Naive thymus-derived CD4-positive, alpha-beta T cell (primary cell): ENCODE measurements at regions not wholly inside any gene's neighbourhood (a gene's known extent, or its start where the extent isn't known, plus 50 kb on each side); places are given as distances from the start of the nearest gene placed in this dataset.

Experiments
- ATAC-seq: fragments of 150-1000 bp; cut with Tn5 transposase; 2 replicates; pipeline ENCODE4 v1.10.0; 2021; ENCODE audit warnings: mild to moderate bottlenecking, moderate library complexity
- CTCF ChIA-PET: fragments of 350-600 bp; sonication (Branson Sonifier 250); formaldehyde crosslinking; loops from one replicate; lab custom pipeline; 2021; ENCODE audit warnings: antibody characterized with exemption; lab: Charles Lee
- POLR2A ChIA-PET: fragments of 350-600 bp; sonication (Branson Sonifier 250); formaldehyde crosslinking; loops from one replicate; lab custom pipeline; 2021; ENCODE audit warnings: antibody characterized with exemption, inconsistent platforms; lab: Charles Lee
- DNase-seq, 9 donors: peaks; one replicate each; pipeline versions ENCODE4 v3.0.0 to v3.0.0-alpha.2; 2020 to 2022; ENCODE audit warnings: mixed read lengths in 1 of 9
- H3K27ac ChIP-seq: one replicate; pipeline ENCODE4 v1.7.0; 2013; ENCODE audit warnings: mild to moderate bottlenecking, low read depth, low read length, moderate library complexity
- H3K27me3 ChIP-seq, 2 donors: one replicate each; pipeline ENCODE4 v1.7.0; 2013; ENCODE audit warnings: low read length in 2 of 2, mild to moderate bottlenecking in 2 of 2, moderate library complexity in 2 of 2; ENCODE audit not compliant: control insufficient read depth in 2 of 2, insufficient read depth in 2 of 2
- H3K36me3 ChIP-seq, 3 experiments: 1 replicate in 2 of 3; 2 replicates in 1 of 3; pipeline ENCODE4 v1.7.0; 2013; ENCODE audit warnings: low read length in 3 of 3, mild to moderate bottlenecking in 3 of 3, moderate library complexity in 1 of 3; ENCODE audit not compliant: insufficient read depth in 3 of 3, control insufficient read depth in 2 of 3
- H3K4me1 ChIP-seq, 2 donors: one replicate each; pipeline ENCODE4 v1.7.0; 2013; ENCODE audit warnings: low read length in 2 of 2, mild to moderate bottlenecking in 2 of 2, moderate library complexity in 1 of 2; ENCODE audit not compliant: control insufficient read depth in 2 of 2, insufficient read depth in 2 of 2
- H3K4me3 ChIP-seq: 2 replicates; pipeline ENCODE4 v1.7.0; 2013; ENCODE audit warnings: mild to moderate bottlenecking, low read length
- H3K9me3 ChIP-seq, 3 experiments: 1 replicate in 2 of 3; 2 replicates in 1 of 3; pipeline ENCODE4 v1.7.0; 2013; ENCODE audit warnings: low read length in 3 of 3; ENCODE audit not compliant: control insufficient read depth in 2 of 3
- H3K27ac Mint-ChIP-seq, 9 donors: one replicate each; pipeline ENCODE4 v1.8.0; 2020 to 2022; ENCODE audit warnings: mixed read lengths in 9 of 9, mild to moderate bottlenecking in 8 of 9, moderate library complexity in 5 of 9, inconsistent platforms in 2 of 9
- H3K27me3 Mint-ChIP-seq, 5 donors: one replicate each; pipeline ENCODE4 v1.8.0; 2021 to 2022; ENCODE audit warnings: mixed read lengths in 5 of 5, mild to moderate bottlenecking in 1 of 5
- H3K36me3 Mint-ChIP-seq, 5 donors: one replicate each; pipeline ENCODE4 v1.8.0; 2020 to 2022; ENCODE audit warnings: mixed read lengths in 5 of 5, mild to moderate bottlenecking in 3 of 5, inconsistent platforms in 1 of 5
- H3K4me1 Mint-ChIP-seq, 7 donors: one replicate each; pipeline ENCODE4 v1.8.0; 2020 to 2022; ENCODE audit warnings: mixed read lengths in 7 of 7, mild to moderate bottlenecking in 3 of 7, inconsistent platforms in 1 of 7
- H3K4me3 Mint-ChIP-seq, 10 donors: one replicate each; pipeline ENCODE4 v1.8.0; 2020 to 2022; ENCODE audit warnings: mild to moderate bottlenecking in 10 of 10, mixed read lengths in 10 of 10, moderate library complexity in 6 of 10, inconsistent platforms in 2 of 10
- H3K9me3 Mint-ChIP-seq, 11 donors: one replicate each; pipeline ENCODE4 v1.8.0; 2020 to 2022; ENCODE audit warnings: mixed read lengths in 11 of 11, mild to moderate bottlenecking in 4 of 11, inconsistent platforms in 1 of 11, moderate library complexity in 1 of 11
- intact Hi-C, 2 donors: fragments of 100-400 bp; cut with micrococcal nuclease; formaldehyde crosslinking; loops; one replicate each; pipeline ENCODE4 v1.15.1; 2023

GRCh38 chr18:41771973-41772372, 183.1 kb upstream of the PIK3C3 start:
- Histone ChIP-seq H3K27me3 (no peaks in the 10 kb centered on the region), H3K4me3 (no peak overlapping the region), H3K9me3 (no peaks in the 10 kb centered on the region), H3K4me1 (no peaks in the 10 kb centered on the region), H3K27ac (no peak overlapping the region), H3K36me3 (no peaks in the 10 kb centered on the region)
- H3K4me3 Mint-ChIP-seq, result no peak overlapping the region
- ChIA-PET POLR2A (no interaction called here), CTCF (no interaction called here)
- no peaks in the 10 kb centered on the region for H3K4me1 Mint-ChIP-seq
- no peak for ATAC-seq
- no peaks in the 10 kb centered on the region for H3K36me3 Mint-ChIP-seq
- intact Hi-C loops, result no loop called here
- peaks cover 0 to 9% (median 0%) of the 10 kb centered on the region in 11 donors for H3K9me3 Mint-ChIP-seq
- no peaks in the 10 kb centered on the region for H3K27me3 Mint-ChIP-seq
- H3K27ac Mint-ChIP-seq, result no peak overlapping the region
- no peak for DNase-seq

GRCh38 chr18:41769265-41769664, 185.8 kb upstream of the PIK3C3 start:
- no peak for ATAC-seq
- no peaks in the 10 kb centered on the region for H3K36me3 ChIP-seq
- Mint-ChIP-seq H3K4me3 (no peak overlapping the region), H3K27me3 (peaks cover 0 to 2% (median 0%) of the 10 kb centered on the region in 5 donors), H3K9me3 (peaks cover 0 to 3% (median 0%) of the 10 kb centered on the region in 11 donors), H3K4me1 (no peaks in the 10 kb centered on the region), H3K36me3 (no peaks in the 10 kb centered on the region), H3K27ac (no peak overlapping the region)
- no peak overlapping the region for H3K27ac ChIP-seq
- ChIA-PET POLR2A (no interaction called here), CTCF (no interaction called here)
- H3K9me3 ChIP-seq, result no peaks in the 10 kb centered on the region
- no peak overlapping the region for H3K4me3 ChIP-seq
- no peak for DNase-seq
- no peaks in the 10 kb centered on the region for H3K27me3 ChIP-seq
- intact Hi-C loops, result no loop called here
- H3K4me1 ChIP-seq, result no peaks in the 10 kb centered on the region

GRCh38 chr18:41768467-41768866, 186.6 kb upstream of the PIK3C3 start:
- Histone ChIP-seq H3K9me3 (no peaks in the 10 kb centered on the region), H3K4me1 (no peaks in the 10 kb centered on the region), H3K36me3 (no peaks in the 10 kb centered on the region), H3K4me3 (no peak overlapping the region), H3K27ac (no peak overlapping the region), H3K27me3 (no peaks in the 10 kb centered on the region)
- intact Hi-C loops, result no loop called here
- Mint-ChIP-seq H3K27me3 (peaks cover 0 to 6% (median 0%) of the 10 kb centered on the region in 5 donors), H3K27ac (no peak overlapping the region), H3K9me3 (no peaks in the 10 kb centered on the region), H3K4me3 (no peak overlapping the region), H3K4me1 (no peaks in the 10 kb centered on the region), H3K36me3 (no peaks in the 10 kb centered on the region)
- ChIA-PET POLR2A (no interaction called here), CTCF (no interaction called here)
- ATAC-seq (no peak), DNase-seq (no peak)

- Histone ChIP-seq H3K9me3 (no peaks in the 10 kb centered on the region), H3K36me3 (no peaks in the 10 kb centered on the region), H3K27ac (no peak overlapping the region), H3K27me3 (no peaks in the 10 kb centered on the region), H3K4me1 (no peaks in the 10 kb centered on the region), H3K4me3 (no peak overlapping the region)
- no peak for DNase-seq
- POLR2A ChIA-PET, result no interaction called here
- no peak overlapping the region for H3K27ac Mint-ChIP-seq
- H3K9me3 Mint-ChIP-seq, result no peaks in the 10 kb centered on the region
- CTCF ChIA-PET, result no interaction called here
- peaks cover 0 to 6% (median 1%) of the 10 kb centered on the region in 5 donors for H3K27me3 Mint-ChIP-seq
- H3K4me1 Mint-ChIP-seq, result no peaks in the 10 kb centered on the region
- intact Hi-C loops, result no loop called here
- ATAC-seq, result no peak
- H3K4me3 Mint-ChIP-seq, result no peak overlapping the region
- H3K36me3 Mint-ChIP-seq, result no peaks in the 10 kb centered on the region
Measured at GRCh38 chr18:41767960-41768359, 187.1 kb upstream of the PIK3C3 start.

- H3K9me3 ChIP-seq, result no peaks in the 10 kb centered on the region
- ChIA-PET POLR2A (no interaction called here), CTCF (no interaction called here)
- peaks cover 0 to 1% (median 0%) of the 10 kb centered on the region in 11 donors for H3K9me3 Mint-ChIP-seq
- no peaks in the 10 kb centered on the region for H3K4me1 Mint-ChIP-seq
- H3K36me3 Mint-ChIP-seq, result no peaks in the 10 kb centered on the region
- H3K36me3 ChIP-seq, result no peaks in the 10 kb centered on the region
- H3K27ac ChIP-seq, result no peak overlapping the region
- H3K27ac Mint-ChIP-seq, result no peak overlapping the region
- intact Hi-C loops, result no loop called here
- no peak overlapping the region for H3K4me3 Mint-ChIP-seq
- DNase-seq (no peak), ATAC-seq (no peak)
- no peaks in the 10 kb centered on the region for H3K27me3 ChIP-seq
- H3K27me3 Mint-ChIP-seq, result peaks cover 0 to 6% (median 4%) of the 10 kb centered on the region in 5 donors
- no peaks in the 10 kb centered on the region for H3K4me1 ChIP-seq
- no peak overlapping the region for H3K4me3 ChIP-seq
Measured at GRCh38 chr18:41765460-41765859, 189.6 kb upstream of the PIK3C3 start.

GRCh38 chr18:41763361-41763760, 191.7 kb upstream of the PIK3C3 start:
- peaks cover 0 to 5% (median 0%) of the 10 kb centered on the region in 11 donors for H3K9me3 Mint-ChIP-seq
- H3K27ac ChIP-seq, result no peak overlapping the region
- intact Hi-C loops, result no loop called here
- no peak overlapping the region for H3K4me3 ChIP-seq
- CTCF ChIA-PET, result no interaction called here
- peaks cover 0 to 6% (median 4%) of the 10 kb centered on the region in 5 donors for H3K27me3 Mint-ChIP-seq
- H3K4me1 ChIP-seq, result no peaks in the 10 kb centered on the region
- ATAC-seq, result no peak
- no peaks in the 10 kb centered on the region for H3K36me3 ChIP-seq
- no peaks in the 10 kb centered on the region for H3K36me3 Mint-ChIP-seq
- no peaks in the 10 kb centered on the region for H3K27me3 ChIP-seq
- POLR2A ChIA-PET, result no interaction called here
- no peak for DNase-seq
- H3K27ac Mint-ChIP-seq, result no peak overlapping the region
- H3K4me1 Mint-ChIP-seq, result no peaks in the 10 kb centered on the region
- H3K4me3 Mint-ChIP-seq, result no peak overlapping the region
- H3K9me3 ChIP-seq, result no peaks in the 10 kb centered on the region

GRCh38 chr18:41761333-41762018, 193.6 kb upstream of the PIK3C3 start:
- intact Hi-C loops, result no loop called here
- Mint-ChIP-seq H3K9me3 (peaks cover 0 to 6% (median 0%) of the 10 kb centered on the region in 11 donors), H3K4me1 (no peaks in the 10 kb centered on the region), H3K4me3 (no peak overlapping the region), H3K36me3 (no peaks in the 10 kb centered on the region), H3K27ac (no peak overlapping the region), H3K27me3 (peaks cover 0 to 6% (median 4%) of the 10 kb centered on the region in 5 donors)
- Histone ChIP-seq H3K4me3 (no peak overlapping the region), H3K36me3 (no peaks in the 10 kb centered on the region), H3K4me1 (no peaks in the 10 kb centered on the region), H3K27me3 (no peaks in the 10 kb centered on the region), H3K9me3 (no peaks in the 10 kb centered on the region), H3K27ac (no peak overlapping the region)
- no peak for ATAC-seq
- no peak for DNase-seq
- CTCF ChIA-PET, result no interaction called here
- POLR2A ChIA-PET, result no interaction called here
